Liver (tissue), 7 donors: ENCODE measurements at regions not wholly inside any gene's neighbourhood (a gene's known extent, or its start where the extent isn't known, plus 50 kb on each side); places are given as distances from the start of the nearest gene placed in this dataset.

ENCODE experiments used
- DNase-seq: peaks from one replicate; pipeline ENCODE4 v3.0.0-alpha.2; 2017; ENCODE audit warnings: low spot score
- H3K27ac ChIP-seq, 2 donors: one replicate each; pipeline ENCODE4 v1.7.0; 2013; ENCODE audit warnings: inconsistent platforms in 2 of 2, low read length in 2 of 2, control low read depth in 1 of 2, low read depth in 1 of 2, mild to moderate bottlenecking in 1 of 2
- H3K27me3 ChIP-seq, 4 donors: one replicate each; pipeline versions ENCODE4 v1.6.1 to v1.7.0; 2013; ENCODE audit warnings: low read length in 3 of 4, inconsistent platforms in 1 of 4, mild to moderate bottlenecking in 1 of 4, moderate library complexity in 1 of 4; ENCODE audit not compliant: control insufficient read depth in 4 of 4, insufficient read depth in 4 of 4
- H3K36me3 ChIP-seq, 4 donors: one replicate each; pipeline versions ENCODE4 v1.6.1 to v1.7.0; 2013; ENCODE audit warnings: low read length in 3 of 4, mild to moderate bottlenecking in 3 of 4, low read depth in 1 of 4, moderate library complexity in 1 of 4; ENCODE audit not compliant: control insufficient read depth in 4 of 4, insufficient read depth in 3 of 4
- H3K4me1 ChIP-seq, 4 donors: one replicate each; pipeline versions ENCODE4 v1.6.1 to v1.7.0; 2013; ENCODE audit warnings: low read length in 3 of 4, mild to moderate bottlenecking in 3 of 4, moderate library complexity in 1 of 4; ENCODE audit not compliant: control insufficient read depth in 4 of 4, insufficient read depth in 4 of 4
- H3K4me3 ChIP-seq, 3 donors: one replicate each; pipeline versions ENCODE4 v1.6.1 to v1.7.0; 2013; ENCODE audit warnings: low read length in 3 of 3, control low read depth in 1 of 3, low read depth in 1 of 3, mild to moderate bottlenecking in 1 of 3
- H3K9ac ChIP-seq, 2 donors: one replicate each; pipeline ENCODE4 v1.7.0; 2013; ENCODE audit warnings: low read length in 2 of 2, mild to moderate bottlenecking in 2 of 2, moderate library complexity in 2 of 2, control low read depth in 1 of 2, low read depth in 1 of 2
- H3K9me3 ChIP-seq, 4 donors: one replicate each; pipeline versions ENCODE4 v1.6.1 to v1.7.0; 2013; ENCODE audit warnings: low read length in 3 of 4; ENCODE audit not compliant: control insufficient read depth in 4 of 4
- FOXA1 ChIP-seq: IDR thresholded peaks from 2 replicates; pipeline ENCODE4 v1.6.1; 2016; ENCODE audit warnings: antibody characterized with exemption
- FOXA2 ChIP-seq: IDR thresholded peaks from 2 replicates; pipeline ENCODE4 v1.6.1; 2016; ENCODE audit warnings: antibody characterized with exemption
- GABPA ChIP-seq, 2 donors: IDR thresholded peaks in 1 of 2; conservative IDR thresholded peaks in 1 of 2; 2 replicates each; pipeline ENCODE4 v1.6.1; 2016; ENCODE audit warnings: antibody characterized with exemption in 2 of 2, mild to moderate bottlenecking in 1 of 2, moderate library complexity in 1 of 2
- HNF4A ChIP-seq, 2 donors: conservative IDR thresholded peaks; 2 replicates each; pipeline ENCODE4 v1.6.1; 2016; ENCODE audit warnings: antibody characterized with exemption in 2 of 2, mild to moderate bottlenecking in 2 of 2
- JUND ChIP-seq, 2 donors: IDR thresholded peaks; 2 replicates each; pipeline ENCODE4 v1.6.1; 2016; ENCODE audit warnings: antibody characterized with exemption in 2 of 2
- NR2F2 ChIP-seq: IDR thresholded peaks from 2 replicates; pipeline ENCODE4 v1.6.1; 2016; ENCODE audit warnings: antibody characterized with exemption
- RAD21 ChIP-seq, 2 donors: IDR thresholded peaks; 2 replicates each; pipeline ENCODE4 v1.6.1; 2016; ENCODE audit warnings: antibody characterized with exemption in 2 of 2, mild to moderate bottlenecking in 2 of 2
- RXRA ChIP-seq, 2 donors: IDR thresholded peaks; 2 replicates each; pipeline ENCODE4 v1.6.1; 2017 to 2018; ENCODE audit warnings: antibody characterized with exemption in 2 of 2, mild to moderate bottlenecking in 1 of 2
- TAF1 ChIP-seq: conservative IDR thresholded peaks from 2 replicates; pipeline ENCODE4 v1.6.1; 2016; ENCODE audit warnings: antibody characterized with exemption, mild to moderate bottlenecking
- YY1 ChIP-seq: IDR thresholded peaks from 2 replicates; pipeline ENCODE4 v1.6.1; 2016; ENCODE audit warnings: antibody characterized with exemption, mild to moderate bottlenecking
- WGBS: extraction: QIAGEN DNeasy Blood & Tissue Kit; methylation state at CpG from one replicate; pipeline ENCODE4 v1.1.7; 2013; 5-methylcytosine and 5-hydroxymethylcytosine counted together
- TF ChIP-seq, protein P1 (sequence below): IDR thresholded peaks from 2 replicates; pipeline ENCODE4 v1.6.1; 2016; ENCODE audit warnings: antibody characterized with exemption
- TF ChIP-seq, protein P2 (sequence below): IDR thresholded peaks from 2 replicates; pipeline ENCODE4 v1.6.1; 2016; ENCODE audit warnings: antibody characterized with exemption, mild to moderate bottlenecking
- TF ChIP-seq, protein P3 (sequence below): IDR thresholded peaks from 2 replicates; pipeline ENCODE4 v1.6.1; 2016; ENCODE audit warnings: antibody characterized with exemption
- donor health status: healthy.
- donor health status: healthy.
- donor health status: healthy.
- donor health status: healthy.

DNA sequence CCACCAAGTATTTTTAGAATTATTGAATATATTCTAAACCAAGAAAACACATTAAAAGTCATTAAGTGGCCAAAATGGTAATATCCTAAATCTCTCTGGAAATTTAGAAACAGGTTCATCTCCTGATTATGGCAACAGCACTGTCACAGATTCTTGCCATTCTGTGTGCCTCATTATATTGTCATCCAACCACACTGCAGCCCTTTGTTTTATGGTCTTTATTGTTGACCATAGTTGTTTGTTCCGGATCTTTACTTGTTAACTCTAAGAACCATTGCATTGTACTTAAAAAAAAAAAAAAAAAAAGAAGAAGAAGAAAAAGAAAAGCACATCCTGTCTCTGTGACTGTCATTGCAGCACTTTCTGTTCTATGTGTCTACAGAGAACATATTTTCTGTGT, 822.1 kb upstream of the ADGRL3 start:
- H3K4me1 ChIP-seq, result no peaks in the 10 kb centered on the region
- H3K27ac ChIP-seq, result no peak overlapping the region
- H3K4me3 ChIP-seq, result no peak overlapping the region
- no peaks in the 10 kb centered on the region for H3K27me3 ChIP-seq
- TF ChIP-seq, protein P1, sequence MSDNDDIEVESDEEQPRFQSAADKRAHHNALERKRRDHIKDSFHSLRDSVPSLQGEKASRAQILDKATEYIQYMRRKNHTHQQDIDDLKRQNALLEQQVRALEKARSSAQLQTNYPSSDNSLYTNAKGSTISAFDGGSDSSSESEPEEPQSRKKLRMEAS, result no peak
- no peak for TF ChIP-seq RAD21 (IDR thresholded peaks at IDR 0.05)
- no peak for TF ChIP-seq YY1
- TF ChIP-seq GABPA (IDR thresholded peaks at IDR 0.05 in 1 of 2, conservative IDR thresholded peaks at IDR 0.05 in 1 of 2), result no peak
- TF ChIP-seq NR2F2, result no peak
- no peak for TF ChIP-seq FOXA1
- TF ChIP-seq JUND (IDR thresholded peaks at IDR 0.05), result no peak
- H3K36me3 ChIP-seq, result no peaks in the 10 kb centered on the region
- H3K9ac ChIP-seq, result no peak overlapping the region
- DNase-seq, result no peak
- no peaks in the 10 kb centered on the region for H3K9me3 ChIP-seq
- WGBS, result 54% methylated on average over 1 of the region's 1 CpG

DNA sequence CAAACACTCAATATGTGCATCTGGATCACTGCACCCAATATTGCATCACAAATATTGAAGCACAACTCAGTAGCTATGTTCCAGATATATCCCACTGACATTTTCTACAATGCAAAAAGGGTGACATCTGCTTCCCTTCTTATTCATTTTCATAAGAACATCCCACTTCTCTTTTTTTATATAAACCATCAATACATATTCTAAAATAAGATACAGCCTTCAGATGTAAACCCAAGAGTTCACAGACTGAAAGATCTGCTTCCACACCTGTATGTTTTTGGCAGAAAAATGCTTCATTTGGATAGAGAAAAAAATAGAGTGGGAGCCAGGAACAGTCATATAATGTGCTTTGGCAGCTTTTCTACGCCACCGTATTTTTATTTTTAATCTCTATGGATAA, 815.6 kb upstream of the ADGRL3 start:
- no peak for DNase-seq
- Histone ChIP-seq H3K4me3 (no peak overlapping the region), H3K9ac (no peak overlapping the region), H3K27me3 (no peaks in the 10 kb centered on the region), H3K27ac (no peak overlapping the region), H3K36me3 (no peaks in the 10 kb centered on the region), H3K9me3 (no peaks in the 10 kb centered on the region), H3K4me1 (no peaks in the 10 kb centered on the region)
- 88% methylated on average over 2 of the region's 2 CpGs for WGBS
- no peak for TF ChIP-seq RXRA (IDR thresholded peaks at IDR 0.05)
- no peak for TF ChIP-seq JUND (IDR thresholded peaks at IDR 0.05)

DNA sequence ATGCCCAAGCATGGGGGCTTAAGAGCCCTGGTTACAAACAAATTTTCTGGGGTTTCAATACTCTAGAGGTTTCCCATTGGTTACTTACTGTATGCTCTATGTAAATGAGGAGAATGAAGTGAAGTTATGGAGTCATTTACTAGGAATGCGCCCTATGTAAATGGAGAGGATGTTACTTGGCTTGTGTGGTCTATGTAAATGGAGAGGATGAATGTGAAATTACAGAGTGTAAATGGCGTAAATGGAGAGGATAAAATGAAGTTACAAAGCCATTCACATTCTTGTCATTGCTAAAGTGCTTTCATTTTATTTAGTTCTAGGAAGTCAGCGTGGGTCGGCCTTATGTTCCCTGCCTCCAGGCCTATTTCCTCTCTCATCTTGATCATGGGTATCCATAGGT, 810.5 kb upstream of the ADGRL3 start:
- Histone ChIP-seq H3K9ac (no peak overlapping the region), H3K36me3 (no peaks in the 10 kb centered on the region), H3K4me3 (no peak overlapping the region), H3K4me1 (no peaks in the 10 kb centered on the region), H3K27me3 (no peaks in the 10 kb centered on the region), H3K27ac (no peak overlapping the region), H3K9me3 (no peaks in the 10 kb centered on the region)
- 83% methylated on average over 4 of the region's 4 CpGs for WGBS
- DNase-seq, result no peak
- TF ChIP-seq JUND (IDR thresholded peaks at IDR 0.05) (no peak), HNF4A (conservative IDR thresholded peaks at IDR 0.05) (no peak), GABPA (IDR thresholded peaks at IDR 0.05 in 1 of 2, conservative IDR thresholded peaks at IDR 0.05 in 1 of 2) (no peak), TAF1 (no peak), YY1 (no peak), RAD21 (IDR thresholded peaks at IDR 0.05) (no peak), RXRA (IDR thresholded peaks at IDR 0.05) (no peak), FOXA2 (no peak), FOXA1 (no peak)
- TF ChIP-seq, protein P1, result no peak
- TF ChIP-seq, protein P2, sequence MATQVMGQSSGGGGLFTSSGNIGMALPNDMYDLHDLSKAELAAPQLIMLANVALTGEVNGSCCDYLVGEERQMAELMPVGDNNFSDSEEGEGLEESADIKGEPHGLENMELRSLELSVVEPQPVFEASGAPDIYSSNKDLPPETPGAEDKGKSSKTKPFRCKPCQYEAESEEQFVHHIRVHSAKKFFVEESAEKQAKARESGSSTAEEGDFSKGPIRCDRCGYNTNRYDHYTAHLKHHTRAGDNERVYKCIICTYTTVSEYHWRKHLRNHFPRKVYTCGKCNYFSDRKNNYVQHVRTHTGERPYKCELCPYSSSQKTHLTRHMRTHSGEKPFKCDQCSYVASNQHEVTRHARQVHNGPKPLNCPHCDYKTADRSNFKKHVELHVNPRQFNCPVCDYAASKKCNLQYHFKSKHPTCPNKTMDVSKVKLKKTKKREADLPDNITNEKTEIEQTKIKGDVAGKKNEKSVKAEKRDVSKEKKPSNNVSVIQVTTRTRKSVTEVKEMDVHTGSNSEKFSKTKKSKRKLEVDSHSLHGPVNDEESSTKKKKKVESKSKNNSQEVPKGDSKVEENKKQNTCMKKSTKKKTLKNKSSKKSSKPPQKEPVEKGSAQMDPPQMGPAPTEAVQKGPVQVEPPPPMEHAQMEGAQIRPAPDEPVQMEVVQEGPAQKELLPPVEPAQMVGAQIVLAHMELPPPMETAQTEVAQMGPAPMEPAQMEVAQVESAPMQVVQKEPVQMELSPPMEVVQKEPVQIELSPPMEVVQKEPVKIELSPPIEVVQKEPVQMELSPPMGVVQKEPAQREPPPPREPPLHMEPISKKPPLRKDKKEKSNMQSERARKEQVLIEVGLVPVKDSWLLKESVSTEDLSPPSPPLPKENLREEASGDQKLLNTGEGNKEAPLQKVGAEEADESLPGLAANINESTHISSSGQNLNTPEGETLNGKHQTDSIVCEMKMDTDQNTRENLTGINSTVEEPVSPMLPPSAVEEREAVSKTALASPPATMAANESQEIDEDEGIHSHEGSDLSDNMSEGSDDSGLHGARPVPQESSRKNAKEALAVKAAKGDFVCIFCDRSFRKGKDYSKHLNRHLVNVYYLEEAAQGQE, result no peak
- TF ChIP-seq, protein P3, sequence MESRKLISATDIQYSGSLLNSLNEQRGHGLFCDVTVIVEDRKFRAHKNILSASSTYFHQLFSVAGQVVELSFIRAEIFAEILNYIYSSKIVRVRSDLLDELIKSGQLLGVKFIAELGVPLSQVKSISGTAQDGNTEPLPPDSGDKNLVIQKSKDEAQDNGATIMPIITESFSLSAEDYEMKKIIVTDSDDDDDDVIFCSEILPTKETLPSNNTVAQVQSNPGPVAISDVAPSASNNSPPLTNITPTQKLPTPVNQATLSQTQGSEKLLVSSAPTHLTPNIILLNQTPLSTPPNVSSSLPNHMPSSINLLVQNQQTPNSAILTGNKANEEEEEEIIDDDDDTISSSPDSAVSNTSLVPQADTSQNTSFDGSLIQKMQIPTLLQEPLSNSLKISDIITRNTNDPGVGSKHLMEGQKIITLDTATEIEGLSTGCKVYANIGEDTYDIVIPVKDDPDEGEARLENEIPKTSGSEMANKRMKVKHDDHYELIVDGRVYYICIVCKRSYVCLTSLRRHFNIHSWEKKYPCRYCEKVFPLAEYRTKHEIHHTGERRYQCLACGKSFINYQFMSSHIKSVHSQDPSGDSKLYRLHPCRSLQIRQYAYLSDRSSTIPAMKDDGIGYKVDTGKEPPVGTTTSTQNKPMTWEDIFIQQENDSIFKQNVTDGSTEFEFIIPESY, result no peak
